ENCODE measurements at regions not wholly inside any gene's neighbourhood (a gene's known extent, or its start where the extent isn't known, plus 50 kb on each side); places are given as distances from the start of the nearest gene placed in this dataset.

DNA sequence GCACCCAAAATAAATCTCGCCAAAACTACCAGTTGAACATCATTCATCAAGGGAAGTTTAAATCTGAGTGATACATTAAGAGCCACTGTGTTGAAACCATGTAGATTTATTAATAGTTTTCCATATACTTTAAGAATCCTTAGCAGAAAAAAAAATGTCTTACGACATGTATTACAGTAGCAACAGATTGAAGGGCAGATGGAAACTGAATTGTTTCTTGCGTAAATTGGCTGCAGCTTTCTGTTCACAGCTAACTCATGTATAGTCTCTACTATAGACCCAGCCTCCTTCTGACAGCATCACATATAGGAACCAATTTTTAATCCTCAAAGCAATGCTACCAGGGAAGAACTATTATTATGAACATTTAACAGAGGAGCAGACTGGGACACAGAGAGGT is 195.2 kb upstream of the PUDP start:
- TF ChIP-seq POLR2A (IDR thresholded peaks at IDR 0.05) (no peak), CTCF (IDR thresholded peaks at IDR 0.05) (no peak)
